LNCaP clone FGC (cell line): ENCODE measurements at regions not wholly inside any gene's neighbourhood (a gene's known extent, or its start where the extent isn't known, plus 50 kb on each side); places are given as distances from the start of the nearest gene placed in this dataset.
"Not testable (repeated sequence)": the region's sequence is repeated elsewhere in the genome, so short reads cannot be mapped to it uniquely, and the experiment has no call there.

Source experiments
- DNase-seq: peaks from one replicate; pipeline ENCODE4 v3.0.0-alpha.2; 2011; ENCODE audit warnings: low read depth
- H3K4me3 ChIP-seq: 2 replicates; pipeline ENCODE4 v1.5.1; 2011; ENCODE audit warnings: mild to moderate bottlenecking, low read depth, low read length, control low read depth
- CTCF ChIP-seq: IDR thresholded peaks from 2 replicates; pipeline ENCODE4 v1.5.1; 2012; ENCODE audit warnings: mild to moderate bottlenecking; ENCODE audit not compliant: control insufficient read depth, insufficient read depth; ENCODE audit errors: extremely low read depth

- TF ChIP-seq CTCF = no peak
- DNase-seq = no peak
- H3K4me3 ChIP-seq = no peak overlapping the region
These were observed 484.6 kb upstream of the TLE4 start for GRCh38 chr9:79087133-79087532.

GRCh38 chr9:79089054-79089560 lies 482.7 kb upstream of the TLE4 start:
- no peak overlapping the region for H3K4me3 ChIP-seq
- no peak for DNase-seq
- TF ChIP-seq CTCF = no peak

- H3K4me3 ChIP-seq, DNase-seq: not testable (repeated sequence)
These were observed 481.9 kb upstream of the TLE4 start for GRCh38 chr9:79089851-79090250.

GRCh38 chr9:79103257-79103656 lies 468.5 kb upstream of the TLE4 start:
- DNase-seq = not testable (repeated sequence)
- peak overlapping the region; percentile 40 for H3K4me3 ChIP-seq

- no peak overlapping the region for H3K4me3 ChIP-seq
- no peak for TF ChIP-seq CTCF
- no peak for DNase-seq
These were observed 467.5 kb upstream of the TLE4 start for GRCh38 chr9:79104216-79104615.

GRCh38 chr9:79104951-79105350 lies 466.8 kb upstream of the TLE4 start:
- no peak for DNase-seq
- no peak for TF ChIP-seq CTCF
- H3K4me3 ChIP-seq = no peak overlapping the region

- DNase-seq = no peak
- H3K4me3 ChIP-seq = no peak overlapping the region
- no peak for TF ChIP-seq CTCF
These were observed 463.7 kb upstream of the TLE4 start for GRCh38 chr9:79107911-79108676.

- no peak overlapping the region for H3K4me3 ChIP-seq
- DNase-seq = no peak
These were observed 460.1 kb upstream of the TLE4 start for GRCh38 chr9:79111653-79112052.

More at GRCh38 chr9:79111653-79112052, 460.1 kb upstream of the TLE4 start:
- TF ChIP-seq CTCF = no peak
